ENCODE measurements at regions not wholly inside any gene's neighbourhood (a gene's known extent, or its start where the extent isn't known, plus 50 kb on each side); places are given as distances from the start of the nearest gene placed in this dataset.

DNA sequence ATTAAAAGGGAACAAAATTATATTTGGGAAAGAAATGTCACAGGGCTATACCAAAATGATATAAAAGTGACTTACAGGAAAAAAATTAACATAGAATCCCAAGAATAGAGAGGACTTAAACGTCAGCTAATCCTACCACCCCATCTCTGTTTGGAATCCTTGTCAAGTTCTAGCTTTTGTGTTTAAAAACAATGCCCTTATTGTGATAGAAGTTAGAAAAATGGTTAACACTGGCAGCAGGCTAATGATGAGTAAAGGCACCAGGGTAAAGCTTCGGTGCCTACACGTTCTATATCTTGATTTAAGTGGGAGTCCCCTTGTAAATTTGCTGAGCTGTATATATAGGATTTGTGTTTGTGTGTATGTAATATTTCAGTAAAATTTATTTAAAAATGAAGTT lies 453.3 kb upstream of the TENM4 start:
- TF ChIP-seq, protein P1, sequence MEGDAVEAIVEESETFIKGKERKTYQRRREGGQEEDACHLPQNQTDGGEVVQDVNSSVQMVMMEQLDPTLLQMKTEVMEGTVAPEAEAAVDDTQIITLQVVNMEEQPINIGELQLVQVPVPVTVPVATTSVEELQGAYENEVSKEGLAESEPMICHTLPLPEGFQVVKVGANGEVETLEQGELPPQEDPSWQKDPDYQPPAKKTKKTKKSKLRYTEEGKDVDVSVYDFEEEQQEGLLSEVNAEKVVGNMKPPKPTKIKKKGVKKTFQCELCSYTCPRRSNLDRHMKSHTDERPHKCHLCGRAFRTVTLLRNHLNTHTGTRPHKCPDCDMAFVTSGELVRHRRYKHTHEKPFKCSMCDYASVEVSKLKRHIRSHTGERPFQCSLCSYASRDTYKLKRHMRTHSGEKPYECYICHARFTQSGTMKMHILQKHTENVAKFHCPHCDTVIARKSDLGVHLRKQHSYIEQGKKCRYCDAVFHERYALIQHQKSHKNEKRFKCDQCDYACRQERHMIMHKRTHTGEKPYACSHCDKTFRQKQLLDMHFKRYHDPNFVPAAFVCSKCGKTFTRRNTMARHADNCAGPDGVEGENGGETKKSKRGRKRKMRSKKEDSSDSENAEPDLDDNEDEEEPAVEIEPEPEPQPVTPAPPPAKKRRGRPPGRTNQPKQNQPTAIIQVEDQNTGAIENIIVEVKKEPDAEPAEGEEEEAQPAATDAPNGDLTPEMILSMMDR (IDR thresholded peaks at IDR 0.05; ENCODE audit: low read depth, low read length, missing control alignments): no peak
- DNase-seq (ENCODE audit: extremely low read depth, low read depth): no peak
- no peak overlapping the region for H3K4me3 ChIP-seq (replicated peaks; ENCODE audit: low read depth, low read length)

- DNase-seq (ENCODE audit: extremely low read depth, low read depth): no peak
- H3K4me3 ChIP-seq (replicated peaks; ENCODE audit: low read depth, low read length): no peak overlapping the region
- TF ChIP-seq, protein P1 (IDR thresholded peaks at IDR 0.05; ENCODE audit: low read depth, low read length, missing control alignments): no peak
Measured at GRCh38 chr11:79890272-79890671, 449.4 kb upstream of the TENM4 start.

DNA sequence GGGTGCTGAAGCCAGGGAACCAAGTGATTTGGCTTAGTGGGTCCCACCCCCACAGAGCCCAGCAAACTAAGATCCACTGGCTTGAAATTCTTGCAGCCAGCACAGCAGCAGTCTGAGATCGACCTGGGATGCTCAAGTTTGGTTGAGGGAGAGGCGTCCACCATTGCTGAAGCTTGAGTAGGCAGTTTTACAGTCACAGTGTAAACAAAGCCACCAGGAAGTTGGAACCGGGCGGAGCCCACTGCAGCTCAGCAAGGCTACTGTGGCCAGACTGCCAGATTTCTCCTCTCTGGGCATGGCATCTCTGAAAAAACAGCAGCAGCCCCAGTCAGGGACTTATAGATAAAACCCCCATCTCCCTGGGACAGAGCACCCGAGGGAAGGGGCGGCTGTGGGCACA lies 424.1 kb upstream of the TENM4 start:
- TF ChIP-seq, protein P1 (IDR thresholded peaks at IDR 0.05; ENCODE audit: low read depth, low read length, missing control alignments): no peak
- DNase-seq (ENCODE audit: extremely low read depth, low read depth): no peak
- H3K4me3 ChIP-seq (replicated peaks; ENCODE audit: low read depth, low read length): no peak overlapping the region

DNA sequence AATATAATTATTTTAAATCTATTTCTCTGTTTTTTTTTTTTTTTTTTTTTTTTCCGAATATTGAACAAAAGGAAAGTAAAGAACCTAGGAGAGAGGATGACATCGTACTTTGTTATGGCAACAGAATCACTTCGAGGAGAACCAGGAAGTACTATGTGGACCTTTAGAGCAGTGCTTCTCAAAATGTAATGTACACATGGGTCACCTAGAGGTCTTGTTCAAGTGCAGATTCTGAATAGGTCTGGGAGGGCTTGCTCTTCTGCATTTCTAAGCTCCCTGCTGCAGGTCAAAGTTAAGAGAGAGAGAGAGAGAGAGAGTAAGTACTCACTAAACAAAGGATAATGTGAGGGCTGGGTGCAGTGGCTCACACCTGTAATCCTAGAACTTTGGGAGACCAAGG lies 419.5 kb upstream of the TENM4 start:
- TF ChIP-seq, protein P1 (IDR thresholded peaks at IDR 0.05; ENCODE audit: low read depth, low read length, missing control alignments): no peak
- no peak for DNase-seq (ENCODE audit: extremely low read depth, low read depth)
- no peak overlapping the region for H3K4me3 ChIP-seq (replicated peaks; ENCODE audit: low read depth, low read length)

- no peak overlapping the region for H3K4me3 ChIP-seq (replicated peaks; ENCODE audit: low read depth, low read length)
- TF ChIP-seq, protein P1 (IDR thresholded peaks at IDR 0.05; ENCODE audit: low read depth, low read length, missing control alignments): no peak
- DNase-seq (ENCODE audit: extremely low read depth, low read depth): no peak
Measured at GRCh38 chr11:79857377-79858214, 416.8 kb upstream of the TENM4 start.

DNA sequence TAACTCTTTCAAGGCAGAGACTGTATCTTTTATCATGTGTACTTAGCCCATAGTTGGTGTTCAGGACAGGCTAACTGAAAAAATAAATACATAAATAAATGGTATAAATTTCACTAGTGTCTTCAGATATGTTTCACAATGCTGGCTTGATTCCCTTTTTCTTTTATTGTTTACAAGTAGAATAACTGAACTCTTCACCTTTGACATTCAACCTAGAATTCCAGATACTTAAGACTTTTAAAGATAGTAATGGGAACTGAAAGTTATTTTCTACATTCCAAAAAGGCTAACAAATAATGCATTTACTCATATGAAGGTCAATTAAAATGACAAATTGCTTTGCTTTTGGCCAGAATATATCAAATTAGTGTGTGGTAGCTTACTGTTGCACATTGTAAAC lies 411.3 kb upstream of the TENM4 start:
- TF ChIP-seq, protein P1 (IDR thresholded peaks at IDR 0.05; ENCODE audit: low read depth, low read length, missing control alignments): no peak
- DNase-seq (ENCODE audit: extremely low read depth, low read depth): no peak
- H3K4me3 ChIP-seq (replicated peaks; ENCODE audit: low read depth, low read length): no peak overlapping the region

Measured in HFF-Myc (cell line).